ENCODE measurements at regions not wholly inside any gene's neighbourhood (a gene's known extent, or its start where the extent isn't known, plus 50 kb on each side); places are given as distances from the start of the nearest gene placed in this dataset.

GRCh38 chr15:47291767-47292166 is 425.5 kb upstream of the SEMA6D start:
- no peak for TF ChIP-seq EZH2phosphoT487 (IDR thresholded peaks at IDR 0.05; ENCODE audit: borderline replicate concordance, low read length)
- no peak for TF ChIP-seq CTCF (conservative IDR thresholded peaks at IDR 0.05; ENCODE audit: low read depth, low read length)

Measured in PC-3 (cell line).